ENCODE measurements at regions not wholly inside any gene's neighbourhood (a gene's known extent, or its start where the extent isn't known, plus 50 kb on each side); places are given as distances from the start of the nearest gene placed in this dataset.

DNA sequence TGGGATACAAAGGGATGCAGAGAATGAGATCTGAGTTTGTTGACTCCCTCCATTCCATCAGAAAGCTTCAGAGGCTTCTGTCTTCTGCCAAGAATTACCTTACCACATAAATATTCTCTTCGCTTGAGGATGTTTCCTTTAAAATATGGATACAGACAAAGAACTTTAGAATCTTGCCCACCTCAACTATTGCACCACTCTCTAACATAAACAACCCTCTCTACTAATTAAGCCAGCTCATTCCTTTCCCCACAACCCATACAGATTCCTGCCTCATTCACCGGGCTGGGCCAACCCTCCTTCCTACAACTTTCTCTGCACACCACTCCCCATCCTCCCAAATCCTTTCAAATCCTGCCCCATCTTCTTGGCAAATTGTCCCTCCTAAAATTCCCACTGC lies 315.8 kb downstream of the RAB28 start:
- no CpG with 5 or more reads among the region's 2 CpGs for WGBS, 2 experiments (ENCODE audit: extremely low coverage in 2 of 2, insufficient read length in 1 of 2)
- POLR2A ChIA-PET (ENCODE audit: unreplicated experiment), result no interaction called here

More for the DNA sequence above, 315.8 kb downstream of the RAB28 start:
- Histone ChIP-seq H3K4me1 (ENCODE audit: control insufficient read depth, insufficient read depth, low read length) (no peaks in the 10 kb centered on the region), H3K9ac (ENCODE audit: low read depth, low read length) (no peak overlapping the region), H4K91ac (ENCODE audit: insufficient read depth, low read depth, low read length) (no peak overlapping the region), H3K9me3 (ENCODE audit: control insufficient read depth, insufficient read depth, low read length) (peaks cover 15% of the 10 kb centered on the region), H3K9me1 (ENCODE audit: insufficient read depth, low read length) (no peaks in the 10 kb centered on the region), H3K79me1 (ENCODE audit: low read depth in 1 of 2, low read length in 2 of 2) (no peaks in the 10 kb centered on the region), H2AK5ac (ENCODE audit: low read depth, low read length) (no peak overlapping the region), H2BK20ac (ENCODE audit: low read depth, low read length) (no peak overlapping the region), H4K8ac (ENCODE audit: low read depth in 2 of 2, low read length in 2 of 2) (no peak overlapping the region), H3K36me3 (ENCODE audit: control insufficient read depth, insufficient read depth, low read length) (no peaks in the 10 kb centered on the region), H2AFZ (replicated peaks; ENCODE audit: low read length, poor library complexity) (no peak overlapping the region), H3K4me3 (ENCODE audit: insufficient read depth, low read depth, low read length) (no peak overlapping the region), H3K18ac (ENCODE audit: low read depth, low read length) (no peak overlapping the region), H2BK5ac (ENCODE audit: low read depth, low read length, poor library complexity, severe bottlenecking) (no peak overlapping the region), H3K4ac (ENCODE audit: low read depth, low read length) (no peak overlapping the region), H3K4me2 (ENCODE audit: low read depth, low read length) (no peak overlapping the region), H2BK120ac (ENCODE audit: low read depth, low read length) (no peak overlapping the region), H3K14ac (replicated peaks; ENCODE audit: low read depth, low read length) (no peak overlapping the region), H2BK15ac (ENCODE audit: low read depth, low read length) (no peak overlapping the region), H3K56ac (ENCODE audit: extremely low read depth, insufficient read depth, low read length) (no peak overlapping the region), H2AK9ac (replicated peaks; ENCODE audit: low read depth, low read length, poor library complexity) (no peak overlapping the region), H3K23ac (ENCODE audit: low read depth, low read length) (no peak overlapping the region), H4K20me1 (ENCODE audit: insufficient read depth, low read length) (no peaks in the 10 kb centered on the region), H3K27me3 (ENCODE audit: control insufficient read depth, insufficient read depth, low read length) (no peaks in the 10 kb centered on the region), H3K27ac (ENCODE audit: insufficient read depth, low read length) (no peak overlapping the region), H4K5ac (ENCODE audit: low read depth, low read length) (no peak overlapping the region)
- BruUV-seq (replicated peaks), result no TSS peak
- dilution Hi-C loops (cut with HindIII; ENCODE audit: low sequenced_read_pairs, unreplicated experiment), result no loop called here
- DNase-seq (no peak), ATAC-seq (ENCODE audit: low read depth) (no peak)
- in situ Hi-C loops (cut with MboI; ENCODE audit: low sequenced_read_pairs), result no loop called here
- no peak for TF ChIP-seq RAD21 (IDR thresholded peaks at IDR 0.05; ENCODE audit: low read length)
- no peak for TF ChIP-seq RCOR1 (IDR thresholded peaks at IDR 0.05; ENCODE audit: insufficient replicate concordance, low read length)
- TF ChIP-seq, protein P1, sequence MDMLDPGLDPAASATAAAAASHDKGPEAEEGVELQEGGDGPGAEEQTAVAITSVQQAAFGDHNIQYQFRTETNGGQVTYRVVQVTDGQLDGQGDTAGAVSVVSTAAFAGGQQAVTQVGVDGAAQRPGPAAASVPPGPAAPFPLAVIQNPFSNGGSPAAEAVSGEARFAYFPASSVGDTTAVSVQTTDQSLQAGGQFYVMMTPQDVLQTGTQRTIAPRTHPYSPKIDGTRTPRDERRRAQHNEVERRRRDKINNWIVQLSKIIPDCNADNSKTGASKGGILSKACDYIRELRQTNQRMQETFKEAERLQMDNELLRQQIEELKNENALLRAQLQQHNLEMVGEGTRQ (IDR thresholded peaks at IDR 0.05; ENCODE audit: low read depth, low read length), result no peak
- TF ChIP-seq MAFK (IDR thresholded peaks at IDR 0.05; ENCODE audit: low read depth, low read length), result no peak
- no peak for TF ChIP-seq CEBPB (IDR thresholded peaks at IDR 0.05; ENCODE audit: low read depth, low read length)
- TF ChIP-seq MAZ (IDR thresholded peaks at IDR 0.05; ENCODE audit: borderline replicate concordance, low read depth, low read length), result no peak
- no peak for TF ChIP-seq NFE2L2 (IDR thresholded peaks at IDR 0.05; ENCODE audit: low read depth, low read length)
- TF ChIP-seq FOS (IDR thresholded peaks at IDR 0.05; ENCODE audit: low read depth, low read length), result no peak
- TF ChIP-seq RFX5 (IDR thresholded peaks at IDR 0.05; ENCODE audit: low read depth, low read length), result no peak
- TF ChIP-seq CHD1 (IDR thresholded peaks at IDR 0.05; ENCODE audit: low read depth, low read length), result no peak
- TF ChIP-seq, protein P2, sequence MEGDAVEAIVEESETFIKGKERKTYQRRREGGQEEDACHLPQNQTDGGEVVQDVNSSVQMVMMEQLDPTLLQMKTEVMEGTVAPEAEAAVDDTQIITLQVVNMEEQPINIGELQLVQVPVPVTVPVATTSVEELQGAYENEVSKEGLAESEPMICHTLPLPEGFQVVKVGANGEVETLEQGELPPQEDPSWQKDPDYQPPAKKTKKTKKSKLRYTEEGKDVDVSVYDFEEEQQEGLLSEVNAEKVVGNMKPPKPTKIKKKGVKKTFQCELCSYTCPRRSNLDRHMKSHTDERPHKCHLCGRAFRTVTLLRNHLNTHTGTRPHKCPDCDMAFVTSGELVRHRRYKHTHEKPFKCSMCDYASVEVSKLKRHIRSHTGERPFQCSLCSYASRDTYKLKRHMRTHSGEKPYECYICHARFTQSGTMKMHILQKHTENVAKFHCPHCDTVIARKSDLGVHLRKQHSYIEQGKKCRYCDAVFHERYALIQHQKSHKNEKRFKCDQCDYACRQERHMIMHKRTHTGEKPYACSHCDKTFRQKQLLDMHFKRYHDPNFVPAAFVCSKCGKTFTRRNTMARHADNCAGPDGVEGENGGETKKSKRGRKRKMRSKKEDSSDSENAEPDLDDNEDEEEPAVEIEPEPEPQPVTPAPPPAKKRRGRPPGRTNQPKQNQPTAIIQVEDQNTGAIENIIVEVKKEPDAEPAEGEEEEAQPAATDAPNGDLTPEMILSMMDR (conservative IDR thresholded peaks at IDR 0.05; ENCODE audit: low read depth, low read length), result no peak
- TF ChIP-seq BHLHE40 (IDR thresholded peaks at IDR 0.05; ENCODE audit: low read depth, low read length), result no peak
- no peak for TF ChIP-seq SMC3 (IDR thresholded peaks at IDR 0.05; ENCODE audit: low read depth, low read length)
- no peak for TF ChIP-seq MXI1 (IDR thresholded peaks at IDR 0.05; ENCODE audit: borderline replicate concordance, low read depth, low read length)
- TF ChIP-seq, protein P3, sequence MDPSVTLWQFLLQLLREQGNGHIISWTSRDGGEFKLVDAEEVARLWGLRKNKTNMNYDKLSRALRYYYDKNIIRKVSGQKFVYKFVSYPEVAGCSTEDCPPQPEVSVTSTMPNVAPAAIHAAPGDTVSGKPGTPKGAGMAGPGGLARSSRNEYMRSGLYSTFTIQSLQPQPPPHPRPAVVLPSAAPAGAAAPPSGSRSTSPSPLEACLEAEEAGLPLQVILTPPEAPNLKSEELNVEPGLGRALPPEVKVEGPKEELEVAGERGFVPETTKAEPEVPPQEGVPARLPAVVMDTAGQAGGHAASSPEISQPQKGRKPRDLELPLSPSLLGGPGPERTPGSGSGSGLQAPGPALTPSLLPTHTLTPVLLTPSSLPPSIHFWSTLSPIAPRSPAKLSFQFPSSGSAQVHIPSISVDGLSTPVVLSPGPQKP (IDR thresholded peaks at IDR 0.05; ENCODE audit: borderline replicate concordance, low read depth, low read length), result no peak
- TF ChIP-seq POLR2A (IDR thresholded peaks at IDR 0.05; ENCODE audit: low read depth, low read length), result no peak
- CTCF ChIA-PET, result no interaction called here
- intact Hi-C loops (cut with micrococcal nuclease), result no loop called here
